Activated CD4-positive, CD25-positive, alpha-beta regulatory T cell treated with anti-CD3 and anti-CD28 coated beads, Interleukin-2, amount 50 U/mL, for 72 hours (primary cell): ENCODE measurements at regions not wholly inside any gene's neighbourhood (a gene's known extent, or its start where the extent isn't known, plus 50 kb on each side); places are given as distances from the start of the nearest gene placed in this dataset.

Source experiments
- DNase-seq: peaks from one replicate; pipeline ENCODE4 v3.0.0; 2021

- DNase-seq = no peak
These were observed 109.5 kb upstream of the MBNL2 start for GRCh38 chr13:97112446-97113152.

GRCh38 chr13:97113231-97114001 lies 108.7 kb upstream of the MBNL2 start:
- DNase-seq = no peak

- DNase-seq = no peak
These were observed 107.5 kb upstream of the MBNL2 start for GRCh38 chr13:97114651-97115050.

- DNase-seq = no peak
These were observed 105.4 kb upstream of the MBNL2 start for GRCh38 chr13:97116754-97117153.

GRCh38 chr13:97117388-97117910 lies 104.7 kb upstream of the MBNL2 start:
- DNase-seq = no peak

- DNase-seq = no peak
These were observed 102.2 kb upstream of the MBNL2 start for GRCh38 chr13:97119943-97120342.

GRCh38 chr13:97120346-97120745 lies 101.8 kb upstream of the MBNL2 start:
- no peak for DNase-seq

GRCh38 chr13:97120976-97121375 lies 101.2 kb upstream of the MBNL2 start:
- DNase-seq = no peak

- DNase-seq = no peak
These were observed 100.2 kb upstream of the MBNL2 start for GRCh38 chr13:97121894-97122293.

- no peak for DNase-seq
These were observed 99.6 kb upstream of the MBNL2 start for GRCh38 chr13:97122381-97122996.

- no peak for DNase-seq
These were observed 97.9 kb upstream of the MBNL2 start for GRCh38 chr13:97124206-97124605.

GRCh38 chr13:97124915-97125809 lies 97.0 kb upstream of the MBNL2 start:
- no peak for DNase-seq

GRCh38 chr13:97125810-97126738 lies 96.1 kb upstream of the MBNL2 start:
- DNase-seq = no peak

GRCh38 chr13:97127842-97128241 lies 94.3 kb upstream of the MBNL2 start:
- DNase-seq = no peak

GRCh38 chr13:97130190-97130589 lies 91.9 kb upstream of the MBNL2 start:
- no peak for DNase-seq

- DNase-seq = no peak
These were observed 90.7 kb upstream of the MBNL2 start for GRCh38 chr13:97131447-97131846.

GRCh38 chr13:97133554-97133953 lies 88.6 kb upstream of the MBNL2 start:
- DNase-seq = no peak

GRCh38 chr13:97133955-97134354 lies 88.2 kb upstream of the MBNL2 start:
- no peak for DNase-seq

GRCh38 chr13:97134364-97135095 lies 87.6 kb upstream of the MBNL2 start:
- DNase-seq = no peak

- no peak for DNase-seq
These were observed 86.2 kb upstream of the MBNL2 start for GRCh38 chr13:97135883-97136282.

GRCh38 chr13:97136418-97136817 lies 85.7 kb upstream of the MBNL2 start:
- no peak for DNase-seq
